GM19043 (cell line): ENCODE measurements at regions not wholly inside any gene's neighbourhood (a gene's known extent, or its start where the extent isn't known, plus 50 kb on each side); places are given as distances from the start of the nearest gene placed in this dataset.

ENCODE experiments used
- ATAC-seq: cut with Tn5 transposase; IDR thresholded peaks from one replicate; pipeline ENCODE4 v1.9.1; 2021; ENCODE audit warnings: low read depth; ENCODE audit not compliant: unreplicated experiment

DNA sequence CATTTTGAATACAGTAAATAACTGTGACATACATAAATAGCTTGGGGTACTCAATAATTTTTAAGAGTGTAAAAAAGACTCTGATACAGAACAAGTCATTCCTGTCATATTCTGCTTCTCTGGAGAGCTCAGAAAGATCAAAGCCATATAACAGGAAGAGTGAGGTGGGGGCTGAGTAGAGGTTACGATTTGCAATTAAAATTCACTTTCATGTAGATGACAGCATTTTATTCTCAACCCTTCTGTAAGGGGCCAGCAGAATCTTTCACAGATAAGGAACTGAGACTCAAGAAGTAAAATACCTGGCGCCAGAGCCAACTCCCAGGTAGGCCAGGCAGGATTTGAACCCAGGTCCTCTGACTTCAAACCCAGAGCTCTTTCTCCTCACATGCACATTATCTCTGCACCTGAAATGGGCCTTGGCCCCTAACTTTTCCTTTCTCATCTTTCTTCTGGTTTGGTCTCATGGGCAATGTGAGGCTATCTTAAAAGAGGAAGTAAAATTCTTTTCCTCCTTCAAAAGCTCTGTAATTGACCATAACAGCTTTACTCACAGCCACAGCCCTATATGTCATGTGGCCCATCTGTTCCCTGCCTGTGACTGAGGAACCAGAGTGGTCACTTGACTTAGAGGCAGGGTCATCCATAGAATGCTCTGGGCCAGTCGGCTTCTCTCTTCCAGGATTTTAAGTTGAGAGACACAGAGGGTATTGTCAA, 80.9 kb upstream of the SYT6 start:
- peak; percentile 49 for ATAC-seq

DNA sequence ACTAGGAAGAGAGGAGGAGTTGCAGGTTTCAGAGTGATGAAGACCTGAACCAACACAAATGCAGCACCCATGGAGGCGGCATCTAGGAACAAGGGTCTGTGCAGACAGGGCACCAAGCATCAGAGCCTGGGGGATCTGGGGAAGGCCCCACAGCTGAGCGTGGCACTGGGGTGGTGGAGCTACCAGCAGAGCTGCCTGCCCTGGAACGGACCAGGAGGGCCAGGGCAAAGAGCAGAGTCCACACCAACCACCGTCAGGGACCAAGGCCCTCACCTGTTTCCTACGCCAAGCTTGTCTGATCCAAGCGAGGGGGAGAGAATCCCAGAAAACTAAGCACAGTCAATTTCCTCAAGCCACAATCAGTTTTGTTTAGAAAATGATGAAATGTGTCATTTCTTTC, 79.0 kb upstream of the SYT6 start:
- ATAC-seq, result no peak

DNA sequence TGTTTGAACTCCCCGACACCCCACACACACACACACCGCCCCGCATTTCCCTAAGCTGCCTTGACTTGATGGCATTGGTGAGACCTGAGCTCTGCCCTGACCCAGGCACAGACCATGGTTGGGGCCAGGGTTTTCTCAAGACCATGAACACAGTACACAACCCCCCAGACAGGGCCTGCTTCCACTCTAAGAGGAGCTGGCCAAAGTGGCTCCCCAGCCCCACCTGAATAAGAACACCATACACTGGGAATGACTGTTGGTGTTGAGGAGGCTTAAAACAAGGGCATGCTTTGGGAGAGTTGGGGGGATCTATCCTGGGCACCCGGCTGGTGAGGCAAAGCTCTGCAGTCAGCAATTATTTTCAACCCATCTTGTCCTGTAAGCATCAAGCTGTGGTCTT, 77.6 kb upstream of the SYT6 start:
- no peak for ATAC-seq

DNA sequence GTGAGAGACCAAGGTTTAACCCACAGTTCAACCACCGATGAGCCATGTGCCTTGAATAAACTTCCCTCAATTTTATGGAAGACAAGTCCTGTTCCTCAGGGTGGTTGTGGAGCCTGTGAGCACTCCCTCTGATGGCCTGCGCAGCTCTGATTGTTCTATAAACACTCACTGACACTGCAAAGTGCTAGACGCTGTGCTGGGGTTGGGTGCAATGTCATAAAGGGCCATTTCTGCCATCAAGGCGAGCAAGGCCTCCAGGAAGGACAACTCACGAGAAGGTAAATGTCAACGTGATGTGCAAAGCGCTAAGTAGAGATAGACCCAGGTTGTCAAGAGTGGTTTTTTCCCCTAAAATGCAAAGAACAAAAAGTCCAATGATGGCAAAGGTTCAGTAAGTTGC, 75.7 kb upstream of the SYT6 start:
- no peak for ATAC-seq

DNA sequence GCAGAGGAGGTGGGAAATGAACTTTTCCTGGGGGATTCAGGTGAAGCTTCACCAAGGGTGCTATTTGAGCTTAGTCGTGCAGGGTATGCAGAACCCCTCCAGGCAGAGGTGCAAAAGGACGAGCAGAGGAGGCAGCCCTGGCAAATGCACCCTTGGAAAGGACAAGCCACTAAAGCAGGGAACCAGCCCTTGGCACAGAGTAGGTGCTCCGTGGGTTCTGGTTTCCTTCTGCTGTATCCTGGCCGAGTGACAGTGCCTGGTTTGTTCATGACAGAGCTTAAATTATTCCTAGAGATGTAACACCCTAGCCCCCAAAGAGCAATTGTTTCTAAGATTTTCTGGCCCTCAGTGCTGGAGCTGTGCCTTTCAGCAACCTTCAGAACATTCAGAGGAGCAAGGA, 73.4 kb upstream of the SYT6 start:
- ATAC-seq, result no peak

DNA sequence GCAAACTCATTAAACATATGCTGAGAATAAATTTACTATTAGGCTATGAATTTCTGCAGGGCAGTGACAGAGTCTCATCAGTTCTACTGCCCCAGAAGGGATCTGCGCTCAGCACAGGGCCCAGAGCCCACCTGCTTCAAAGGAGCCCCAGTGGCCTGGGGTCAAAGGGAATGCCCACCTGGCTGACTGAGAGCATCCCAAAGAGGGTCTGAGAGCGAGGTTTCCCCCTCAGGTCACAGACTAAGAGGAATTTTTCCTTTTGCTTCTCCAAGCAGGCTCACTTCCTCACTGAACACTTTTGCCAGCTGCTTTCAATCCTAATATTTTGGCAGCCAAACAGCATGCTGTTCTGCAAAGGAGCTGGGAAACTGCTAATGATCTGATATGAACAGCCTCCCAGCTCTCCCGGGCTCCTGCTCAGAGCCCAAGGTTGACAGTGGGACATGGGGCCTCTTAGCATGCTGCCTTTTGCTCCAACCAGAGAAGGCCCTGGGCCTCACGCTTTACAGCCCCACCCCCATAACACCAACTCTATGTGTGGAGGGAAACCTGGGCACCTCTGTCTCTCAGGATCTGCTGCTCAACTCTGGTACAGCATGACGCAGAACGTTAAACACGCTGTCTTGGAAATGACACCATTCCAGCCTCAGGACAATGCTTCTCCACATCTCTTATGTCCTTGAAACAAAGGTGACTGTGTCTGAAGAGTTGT, 70.7 kb upstream of the SYT6 start:
- no peak for ATAC-seq

DNA sequence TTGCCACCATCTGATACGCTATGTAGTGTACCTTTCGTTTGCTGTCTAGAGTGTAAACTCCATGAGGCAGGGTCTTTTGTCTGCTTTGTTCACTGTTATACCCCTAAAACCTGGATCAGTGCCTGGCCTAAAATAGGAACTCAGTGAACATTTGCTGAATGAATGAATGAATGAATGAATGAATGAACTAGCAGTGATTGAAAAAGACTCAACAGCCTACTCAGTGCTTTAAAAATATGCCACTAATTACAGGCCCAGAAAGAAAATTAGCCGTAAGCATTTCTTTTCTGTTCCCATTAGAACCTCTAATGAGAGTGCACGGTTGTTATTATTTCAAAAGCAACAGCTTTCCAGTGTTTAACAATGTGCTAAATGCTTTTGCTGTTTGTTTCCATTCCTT, 69.3 kb upstream of the SYT6 start:
- ATAC-seq, result no peak

DNA sequence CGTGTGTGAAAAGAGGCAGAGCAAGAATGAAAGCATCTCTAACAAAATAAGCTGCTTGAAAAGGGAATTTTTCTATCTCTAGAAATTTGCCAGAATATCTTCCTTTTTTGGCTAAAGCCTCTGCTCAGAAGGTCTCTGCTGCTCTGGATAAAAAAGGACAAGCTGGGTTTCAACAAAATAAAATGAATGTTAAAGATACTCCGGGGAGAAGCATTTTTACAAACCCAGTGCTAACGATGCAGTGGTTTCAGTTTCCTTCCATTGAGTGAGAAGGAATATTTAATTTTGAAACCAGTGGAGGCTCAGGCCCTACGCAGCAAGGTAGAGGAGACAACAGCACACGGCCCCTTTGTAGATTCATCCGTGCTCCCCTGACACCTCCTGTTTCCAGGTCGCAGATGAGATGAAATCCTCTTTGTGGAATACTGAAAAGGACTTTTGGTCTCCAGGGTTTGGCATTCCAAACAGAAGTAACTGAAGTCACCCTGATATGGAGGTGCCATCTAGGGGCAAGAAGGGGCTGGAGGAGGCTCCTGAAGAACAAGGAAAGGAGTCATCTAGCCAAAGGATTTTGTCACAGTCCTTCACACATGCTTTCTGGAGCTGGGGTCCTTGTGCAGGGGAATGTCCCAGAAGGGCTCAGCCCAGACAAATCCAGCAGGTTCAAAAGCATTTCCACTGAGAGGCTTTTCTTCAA, 65.7 kb upstream of the SYT6 start:
- no peak for ATAC-seq

DNA sequence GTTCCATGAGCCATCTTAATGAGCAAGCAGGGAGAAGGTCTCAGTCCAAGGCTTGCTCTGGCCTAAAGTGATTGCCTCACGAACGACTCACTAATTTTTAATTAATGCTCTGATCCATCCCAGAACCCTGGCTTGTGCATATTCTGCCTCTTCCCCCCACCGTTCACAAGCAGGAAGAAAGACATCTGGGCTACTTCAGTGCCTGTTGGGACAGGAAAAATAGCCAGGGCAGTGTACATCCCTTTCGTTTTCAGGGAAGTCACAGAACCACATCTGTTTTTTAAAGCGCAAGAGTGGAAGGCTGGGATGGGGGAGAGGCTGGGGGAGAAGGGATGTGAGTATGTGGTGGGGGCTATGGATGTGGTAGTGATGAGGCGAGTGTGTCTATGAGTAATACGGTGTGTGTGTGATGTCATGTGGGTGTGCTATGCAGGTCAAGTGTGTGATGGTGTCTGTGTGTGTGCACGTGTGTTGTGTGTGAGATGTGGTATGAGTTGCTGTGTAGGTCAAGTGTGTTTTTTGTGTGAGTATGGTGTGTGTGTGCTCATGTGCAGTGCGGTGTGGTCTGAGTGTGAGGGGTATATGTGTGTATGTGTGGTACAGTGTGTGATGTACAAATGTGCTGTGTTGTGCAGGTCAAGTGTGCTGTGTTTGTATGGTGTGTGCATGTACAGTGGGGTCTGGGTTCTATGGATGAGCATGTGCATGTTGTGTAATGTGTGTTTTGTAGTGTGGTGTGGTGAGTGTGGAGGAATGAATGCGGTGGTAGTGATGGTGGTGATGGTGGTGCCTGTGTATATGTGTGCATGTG, 64.9 kb upstream of the SYT6 start:
- no peak for ATAC-seq

DNA sequence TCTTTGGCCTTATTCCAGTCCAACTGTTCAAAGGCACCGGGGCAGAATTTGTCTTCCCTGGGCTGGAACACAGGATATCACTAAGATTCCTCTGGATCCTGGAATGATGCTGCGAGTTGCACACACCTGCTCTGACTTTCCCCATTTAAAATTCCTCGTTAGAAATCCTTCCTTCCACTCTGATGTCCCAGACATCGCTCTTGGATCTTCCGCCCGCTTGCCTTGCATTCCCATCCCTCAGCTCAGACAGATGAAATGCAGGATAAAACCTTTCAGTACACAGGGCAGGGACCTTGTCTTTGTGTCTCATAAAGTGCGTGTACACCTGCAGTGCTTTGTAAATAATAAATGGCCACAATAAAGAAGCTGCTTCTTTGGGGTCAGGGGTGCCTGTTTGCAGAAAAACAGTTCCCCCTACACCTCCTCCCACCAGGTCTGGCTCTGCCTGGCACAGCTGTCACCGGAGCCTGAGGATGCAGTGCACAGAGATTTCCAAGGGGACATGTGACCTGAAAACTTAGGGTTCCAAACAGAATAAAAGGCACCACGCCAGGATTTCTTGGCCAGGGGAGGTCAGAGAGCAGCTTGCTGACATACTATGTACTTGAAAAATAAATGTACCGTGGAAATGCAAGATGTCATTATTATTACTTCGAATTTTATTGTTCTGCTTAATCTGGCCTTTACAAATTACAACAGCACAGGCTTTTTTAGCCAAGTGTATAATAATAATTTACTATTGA, 62.9 kb upstream of the SYT6 start:
- ATAC-seq, result no peak

DNA sequence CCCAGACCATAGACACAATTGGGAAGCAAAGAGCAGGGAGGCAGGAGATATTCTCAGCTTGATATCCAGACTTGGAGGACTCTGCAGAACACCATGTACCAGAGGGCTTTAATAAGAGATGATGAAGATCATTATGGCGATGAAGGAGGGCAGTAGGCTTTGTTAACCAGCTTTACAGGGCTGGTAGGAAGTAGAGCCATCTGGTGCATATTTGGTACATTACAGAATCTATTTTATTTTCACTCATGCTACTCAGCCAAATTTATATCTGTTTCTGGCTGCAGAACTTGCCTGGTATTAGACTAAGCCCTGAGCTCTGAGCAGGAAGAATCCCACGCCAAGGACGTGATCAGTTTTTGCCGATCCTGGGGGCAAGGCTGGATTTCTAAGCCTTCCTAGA, 61.8 kb upstream of the SYT6 start:
- ATAC-seq, result no peak

DNA sequence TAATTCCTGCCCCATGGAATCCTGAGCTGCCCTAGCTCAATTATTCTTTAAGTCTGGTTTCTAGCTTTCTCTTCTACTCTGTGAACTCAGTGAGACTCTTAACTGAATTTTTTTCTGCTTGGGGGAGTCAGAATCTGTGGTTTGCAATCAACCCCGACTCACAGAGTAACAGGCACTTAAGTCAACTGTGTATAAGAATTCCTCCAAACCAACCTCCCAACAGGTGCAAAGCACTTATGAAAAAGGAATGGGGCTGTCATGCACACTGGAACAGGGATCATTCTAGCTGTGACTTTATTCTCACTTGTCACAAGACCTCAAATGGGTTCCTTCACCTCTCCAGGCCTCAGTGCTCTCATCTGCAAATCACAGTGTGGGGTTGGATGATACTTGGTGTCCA, 60.3 kb upstream of the SYT6 start:
- ATAC-seq, result no peak

DNA sequence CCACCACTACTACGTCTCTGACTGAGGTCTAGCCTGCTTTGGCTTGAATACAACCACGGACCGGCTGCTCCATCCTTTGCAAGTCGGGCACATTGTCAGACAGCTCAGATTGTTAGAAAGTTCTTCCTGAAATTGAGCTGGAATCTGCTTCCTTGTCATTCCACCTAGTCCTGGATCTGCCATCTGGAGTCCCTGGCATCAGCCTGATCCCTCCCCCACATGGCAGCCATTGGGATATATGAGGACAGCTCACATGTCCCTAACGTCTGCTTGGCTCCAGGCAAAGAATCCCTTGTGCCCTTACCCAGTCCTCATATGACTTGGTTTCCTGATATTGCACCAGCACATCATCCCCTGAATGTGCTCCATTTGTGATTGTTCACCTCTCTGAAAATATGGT, 56.3 kb upstream of the SYT6 start:
- ATAC-seq, result no peak

DNA sequence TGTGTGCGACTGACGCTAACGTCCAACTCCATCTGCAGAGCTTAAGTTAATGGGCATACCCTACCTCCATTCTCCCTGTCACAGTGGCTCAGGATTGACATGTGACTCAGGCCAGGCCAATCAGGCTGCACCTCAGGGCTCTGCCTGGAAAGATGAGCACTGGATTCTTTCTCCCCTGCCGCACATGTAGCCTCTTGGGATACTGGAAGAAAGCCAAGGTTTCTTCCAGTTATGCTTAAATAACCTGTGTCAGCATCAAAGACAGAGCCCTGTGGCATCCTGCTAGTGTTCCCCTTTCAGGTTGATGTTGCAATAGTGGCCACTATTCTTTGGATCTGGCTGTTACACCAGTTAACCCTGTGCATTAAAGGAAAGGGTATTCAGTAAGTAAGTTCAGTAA, 55.0 kb upstream of the SYT6 start:
- no peak for ATAC-seq

DNA sequence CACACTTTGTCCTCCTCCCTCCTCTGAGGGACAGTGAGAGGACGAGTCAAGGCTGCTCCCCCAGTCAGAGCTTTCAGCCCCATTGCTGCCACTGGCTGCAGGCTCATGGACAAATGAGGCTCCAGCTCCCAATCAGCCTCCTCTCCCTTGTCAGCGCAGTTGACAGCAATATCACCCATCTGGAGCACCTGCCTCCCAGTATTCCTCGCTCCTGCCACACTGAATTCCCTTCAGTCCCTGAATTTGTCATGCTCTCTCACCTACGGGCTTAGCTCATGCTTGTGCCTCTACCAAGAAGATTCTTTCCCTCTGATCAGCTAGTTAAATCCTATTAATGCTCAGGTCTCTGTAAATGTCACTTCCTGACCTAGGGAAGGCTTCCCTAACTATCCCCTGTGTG, 54.4 kb upstream of the SYT6 start:
- ATAC-seq, result no peak

DNA sequence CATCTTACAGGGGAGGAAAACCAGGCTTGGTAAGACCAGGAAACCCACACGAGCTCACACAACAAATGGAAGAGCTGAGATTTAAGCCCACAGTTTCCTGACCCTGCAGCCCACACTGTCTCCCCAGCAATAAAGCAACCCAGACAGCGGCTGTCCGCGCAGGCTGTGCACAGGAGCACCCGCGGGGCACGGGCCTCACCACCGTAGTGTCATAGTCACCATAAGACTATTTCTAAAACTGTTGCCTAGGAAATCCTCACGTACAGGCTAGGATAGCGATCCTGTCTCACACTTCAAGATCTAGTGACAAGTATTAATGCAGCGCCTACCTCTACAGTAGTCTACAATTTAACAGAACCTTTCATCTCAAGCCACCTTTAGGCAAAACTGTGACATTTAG, 54.0 kb upstream of the SYT6 start:
- no peak for ATAC-seq

DNA sequence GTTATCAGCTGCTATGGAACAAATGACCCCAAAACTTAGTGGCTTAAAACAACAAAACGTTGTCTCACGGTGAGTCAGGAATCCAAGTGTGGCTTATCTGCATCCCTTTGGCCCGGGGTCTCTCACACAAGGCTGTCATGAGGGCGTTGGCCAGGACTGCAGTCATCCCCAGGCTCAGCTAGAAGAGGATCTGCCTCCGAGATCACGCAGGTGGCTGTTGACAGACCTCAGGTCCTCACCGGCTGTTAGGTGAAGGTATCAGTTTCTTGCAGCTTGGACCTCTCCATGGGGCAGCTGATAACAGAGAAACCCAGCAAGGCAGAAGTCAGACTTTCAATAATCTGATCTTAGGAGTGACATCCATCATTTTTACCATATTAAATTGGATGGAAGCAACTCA, 52.7 kb upstream of the SYT6 start:
- ATAC-seq, result no peak

DNA sequence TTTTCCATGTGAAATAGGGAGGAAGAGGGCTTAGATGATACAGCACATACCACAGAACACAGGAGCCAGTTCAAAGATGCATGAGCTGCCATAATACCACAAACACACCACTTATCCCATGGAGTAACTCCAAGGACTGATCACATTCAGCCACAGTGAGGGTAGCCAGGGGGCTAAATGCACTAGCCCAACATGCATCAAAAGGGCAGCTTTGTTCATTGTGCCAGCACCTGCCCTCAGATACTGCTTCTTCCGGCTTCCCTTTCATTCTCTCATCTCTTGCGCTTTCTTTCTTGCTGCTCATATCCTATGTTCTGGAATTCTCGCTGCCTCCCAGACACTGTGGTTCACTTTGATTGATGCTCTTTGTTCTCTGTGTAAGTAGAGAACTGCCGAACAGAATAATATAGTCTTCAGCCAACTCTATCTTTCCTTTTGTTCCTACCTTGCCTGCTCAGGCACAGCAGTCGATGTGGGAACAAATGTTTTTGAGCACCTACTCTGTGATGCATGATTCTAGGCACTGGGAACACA, 50.0 kb upstream of the SYT6 start:
- ATAC-seq, result no peak
